ENCODE measurements at regions not wholly inside any gene's neighbourhood (a gene's known extent, or its start where the extent isn't known, plus 50 kb on each side); places are given as distances from the start of the nearest gene placed in this dataset.

DNA sequence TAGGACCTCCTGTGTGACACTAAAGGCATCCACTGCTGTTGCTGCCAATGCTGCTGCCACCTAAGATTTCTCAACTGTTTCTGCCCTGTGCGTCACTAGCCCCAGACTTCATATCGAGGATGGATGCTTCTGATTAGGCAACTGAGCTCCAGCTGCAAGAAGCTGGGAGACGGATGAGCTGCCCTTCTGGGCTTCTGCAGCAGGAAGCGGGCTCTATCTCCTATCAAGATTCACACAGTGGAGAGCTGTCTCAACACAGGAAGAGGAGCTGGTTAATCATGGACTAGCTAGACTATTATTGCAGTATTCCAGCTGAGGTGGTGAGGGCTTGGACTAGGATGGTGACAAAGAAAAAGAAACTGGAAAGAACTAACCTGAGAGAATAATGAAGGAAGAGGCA is 59.2 kb upstream of the PELI2 start:
- TF ChIP-seq, protein P1, sequence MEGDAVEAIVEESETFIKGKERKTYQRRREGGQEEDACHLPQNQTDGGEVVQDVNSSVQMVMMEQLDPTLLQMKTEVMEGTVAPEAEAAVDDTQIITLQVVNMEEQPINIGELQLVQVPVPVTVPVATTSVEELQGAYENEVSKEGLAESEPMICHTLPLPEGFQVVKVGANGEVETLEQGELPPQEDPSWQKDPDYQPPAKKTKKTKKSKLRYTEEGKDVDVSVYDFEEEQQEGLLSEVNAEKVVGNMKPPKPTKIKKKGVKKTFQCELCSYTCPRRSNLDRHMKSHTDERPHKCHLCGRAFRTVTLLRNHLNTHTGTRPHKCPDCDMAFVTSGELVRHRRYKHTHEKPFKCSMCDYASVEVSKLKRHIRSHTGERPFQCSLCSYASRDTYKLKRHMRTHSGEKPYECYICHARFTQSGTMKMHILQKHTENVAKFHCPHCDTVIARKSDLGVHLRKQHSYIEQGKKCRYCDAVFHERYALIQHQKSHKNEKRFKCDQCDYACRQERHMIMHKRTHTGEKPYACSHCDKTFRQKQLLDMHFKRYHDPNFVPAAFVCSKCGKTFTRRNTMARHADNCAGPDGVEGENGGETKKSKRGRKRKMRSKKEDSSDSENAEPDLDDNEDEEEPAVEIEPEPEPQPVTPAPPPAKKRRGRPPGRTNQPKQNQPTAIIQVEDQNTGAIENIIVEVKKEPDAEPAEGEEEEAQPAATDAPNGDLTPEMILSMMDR (conservative IDR thresholded peaks at IDR 0.05) = no peak
- TF ChIP-seq ZFX (IDR thresholded peaks at IDR 0.05) = no peak
